ENCODE measurements at regions not wholly inside any gene's neighbourhood (a gene's known extent, or its start where the extent isn't known, plus 50 kb on each side); places are given as distances from the start of the nearest gene placed in this dataset.

GRCh38 chr3:193884652-193885051, 251.3 kb upstream of the HES1 start:
- H3K79me2 ChIP-seq (ENCODE audit: control insufficient read depth, insufficient read depth, low read length) = no peaks in the 10 kb centered on the region
- H3K27me3 ChIP-seq (ENCODE audit: control insufficient read depth, extremely low read depth, insufficient read depth, low read length) = no peaks in the 10 kb centered on the region
- peaks cover 2% of the 10 kb centered on the region for H3K9me1 ChIP-seq (ENCODE audit: control insufficient read depth, extremely low read depth, insufficient read depth, low read length)
- no peak overlapping the region for H3K4me2 ChIP-seq (ENCODE audit: control insufficient read depth, extremely low read depth, insufficient read depth, low read depth, low read length)
- TF ChIP-seq EZH2 (IDR thresholded peaks at IDR 0.05; ENCODE audit: low read length) (no peak), CTCF (optimal IDR thresholded peaks at IDR 0.05 in 1 of 3, IDR thresholded peaks at IDR 0.05 in 1 of 3, conservative IDR thresholded peaks at IDR 0.05 in 1 of 3; ENCODE audit: extremely low read depth in 1 of 3, insufficient read depth in 2 of 3, low read length in 3 of 3) (no peak)
- no peak overlapping the region for H3K9ac ChIP-seq (ENCODE audit: control insufficient read depth, extremely low read depth, insufficient read depth, low read length)
- dilution Hi-C loops (cut with MboI; ENCODE audit: extremely low pct_ligation_motif_present, low sequenced_read_pairs) = no loop called here
- no peaks in the 10 kb centered on the region for H4K20me1 ChIP-seq (ENCODE audit: control insufficient read depth, extremely low read depth, insufficient read depth, low read length)
- DNase-seq (ENCODE audit: low read depth, low spot score) = no peak
- no peak overlapping the region for H3K4me3 ChIP-seq (ENCODE audit: control insufficient read depth in 2 of 3, extremely low read depth in 1 of 3, insufficient read depth in 2 of 3, low read depth in 1 of 3, low read length in 3 of 3)
- peaks cover 14% of the 10 kb centered on the region for H3K4me1 ChIP-seq (ENCODE audit: control insufficient read depth, extremely low read depth, insufficient read depth, low read length)
- FAIRE-seq = no peak
- no peak overlapping the region for H3K27ac ChIP-seq (ENCODE audit: control insufficient read depth, insufficient read depth, low read length)
- no peaks in the 10 kb centered on the region for H3K36me3 ChIP-seq (ENCODE audit: control insufficient read depth in 2 of 2, extremely low read depth in 1 of 2, insufficient read depth in 2 of 2, low read length in 2 of 2)
- no peaks in the 10 kb centered on the region for H3K9me3 ChIP-seq (ENCODE audit: control insufficient read depth, low read depth, low read length)
- H2AFZ ChIP-seq (ENCODE audit: control insufficient read depth, low read length) = no peak overlapping the region

DNA sequence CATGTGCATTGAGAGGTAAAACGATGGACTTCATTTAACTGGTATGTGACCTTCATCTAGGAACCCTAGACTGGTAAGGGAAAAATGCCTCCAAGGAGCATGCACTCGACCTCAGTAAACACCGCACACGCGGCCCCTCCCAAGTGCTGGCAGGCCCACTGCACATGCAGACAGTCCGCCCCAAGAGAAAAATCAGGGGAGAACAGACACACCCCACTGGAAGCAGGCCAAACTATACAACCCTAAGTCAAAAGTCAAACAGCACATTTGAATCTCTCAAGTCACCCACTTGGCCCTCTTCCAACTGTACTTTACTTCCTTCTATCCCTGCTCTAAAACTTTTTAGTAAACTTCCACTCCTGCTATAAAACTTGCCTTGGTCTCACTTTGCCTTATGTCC, 250.1 kb upstream of the HES1 start:
- H3K27ac ChIP-seq (ENCODE audit: control insufficient read depth, insufficient read depth, low read length) = no peak overlapping the region
- H4K20me1 ChIP-seq (ENCODE audit: control insufficient read depth, extremely low read depth, insufficient read depth, low read length) = no peaks in the 10 kb centered on the region
- dilution Hi-C loops (cut with MboI; ENCODE audit: extremely low pct_ligation_motif_present, low sequenced_read_pairs) = no loop called here
- no peak overlapping the region for H3K9ac ChIP-seq (ENCODE audit: control insufficient read depth, extremely low read depth, insufficient read depth, low read length)
- H3K27me3 ChIP-seq (ENCODE audit: control insufficient read depth, extremely low read depth, insufficient read depth, low read length) = no peaks in the 10 kb centered on the region
- no peak overlapping the region for H3K4me3 ChIP-seq (ENCODE audit: control insufficient read depth in 2 of 3, extremely low read depth in 1 of 3, insufficient read depth in 2 of 3, low read depth in 1 of 3, low read length in 3 of 3)
- no peak overlapping the region for H3K4me2 ChIP-seq (ENCODE audit: control insufficient read depth, extremely low read depth, insufficient read depth, low read depth, low read length)
- no peaks in the 10 kb centered on the region for H3K9me3 ChIP-seq (ENCODE audit: control insufficient read depth, low read depth, low read length)
- no peak for DNase-seq (ENCODE audit: low read depth, low spot score)
- H2AFZ ChIP-seq (ENCODE audit: control insufficient read depth, low read length) = no peak overlapping the region
- peaks cover 14% of the 10 kb centered on the region for H3K4me1 ChIP-seq (ENCODE audit: control insufficient read depth, extremely low read depth, insufficient read depth, low read length)
- TF ChIP-seq EZH2 (IDR thresholded peaks at IDR 0.05; ENCODE audit: low read length) (no peak), CTCF (optimal IDR thresholded peaks at IDR 0.05 in 1 of 3, IDR thresholded peaks at IDR 0.05 in 1 of 3, conservative IDR thresholded peaks at IDR 0.05 in 1 of 3; ENCODE audit: extremely low read depth in 1 of 3, insufficient read depth in 2 of 3, low read length in 3 of 3) (no peak)
- no peak for FAIRE-seq
- no peaks in the 10 kb centered on the region for H3K36me3 ChIP-seq (ENCODE audit: control insufficient read depth in 2 of 2, extremely low read depth in 1 of 2, insufficient read depth in 2 of 2, low read length in 2 of 2)
- no peaks in the 10 kb centered on the region for H3K79me2 ChIP-seq (ENCODE audit: control insufficient read depth, insufficient read depth, low read length)
- H3K9me1 ChIP-seq (ENCODE audit: control insufficient read depth, extremely low read depth, insufficient read depth, low read length) = peaks cover 2% of the 10 kb centered on the region

All from keratinocyte (primary cell).